ENCODE measurements at regions not wholly inside any gene's neighbourhood (a gene's known extent, or its start where the extent isn't known, plus 50 kb on each side); places are given as distances from the start of the nearest gene placed in this dataset.

DNA sequence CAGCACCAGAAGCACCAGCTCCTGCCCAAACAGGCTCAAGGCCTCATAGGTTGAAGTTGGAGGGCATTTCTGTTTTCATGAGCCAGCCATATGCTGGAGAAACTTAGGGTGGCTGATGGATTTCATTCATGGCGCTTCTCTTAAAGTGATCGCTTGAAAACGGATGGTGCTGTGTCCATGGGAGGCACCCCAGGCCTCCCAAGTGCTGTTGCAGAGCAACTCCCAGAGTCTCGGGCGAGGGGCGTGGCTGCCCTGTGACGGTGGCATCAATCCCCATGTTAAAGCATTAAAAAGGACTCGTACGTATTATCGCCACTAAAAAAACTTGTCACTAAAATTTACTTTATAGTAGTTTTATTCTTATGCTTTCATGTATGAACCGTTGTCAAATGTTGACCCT is 128.3 kb downstream of the MRPL36 start:
- TF ChIP-seq, protein P1, sequence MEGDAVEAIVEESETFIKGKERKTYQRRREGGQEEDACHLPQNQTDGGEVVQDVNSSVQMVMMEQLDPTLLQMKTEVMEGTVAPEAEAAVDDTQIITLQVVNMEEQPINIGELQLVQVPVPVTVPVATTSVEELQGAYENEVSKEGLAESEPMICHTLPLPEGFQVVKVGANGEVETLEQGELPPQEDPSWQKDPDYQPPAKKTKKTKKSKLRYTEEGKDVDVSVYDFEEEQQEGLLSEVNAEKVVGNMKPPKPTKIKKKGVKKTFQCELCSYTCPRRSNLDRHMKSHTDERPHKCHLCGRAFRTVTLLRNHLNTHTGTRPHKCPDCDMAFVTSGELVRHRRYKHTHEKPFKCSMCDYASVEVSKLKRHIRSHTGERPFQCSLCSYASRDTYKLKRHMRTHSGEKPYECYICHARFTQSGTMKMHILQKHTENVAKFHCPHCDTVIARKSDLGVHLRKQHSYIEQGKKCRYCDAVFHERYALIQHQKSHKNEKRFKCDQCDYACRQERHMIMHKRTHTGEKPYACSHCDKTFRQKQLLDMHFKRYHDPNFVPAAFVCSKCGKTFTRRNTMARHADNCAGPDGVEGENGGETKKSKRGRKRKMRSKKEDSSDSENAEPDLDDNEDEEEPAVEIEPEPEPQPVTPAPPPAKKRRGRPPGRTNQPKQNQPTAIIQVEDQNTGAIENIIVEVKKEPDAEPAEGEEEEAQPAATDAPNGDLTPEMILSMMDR (conservative IDR thresholded peaks at IDR 0.05 in 1 of 2, IDR thresholded peaks at IDR 0.05 in 1 of 2; ENCODE audit: low read depth in 1 of 2, low read length in 2 of 2), result no peak
- no peak for TF ChIP-seq EZH2 (IDR thresholded peaks at IDR 0.05; ENCODE audit: low read length, missing control alignments)

Measured in fibroblast of lung (primary cell).